Uterus (tissue), 3 donors: ENCODE measurements at regions not wholly inside any gene's neighbourhood (a gene's known extent, or its start where the extent isn't known, plus 50 kb on each side); places are given as distances from the start of the nearest gene placed in this dataset.

Source experiments
- DNase-seq, 2 donors: peaks; one replicate each; pipeline ENCODE4 v3.0.0-alpha.2; 2019 to 2020
- H3K27ac ChIP-seq, 2 donors: fragments of 200-600 bp; sonication (generic); 1 replicate in 1 of 2; 2 replicates in 1 of 2; pipeline ENCODE4 v1.5.1; 2016 to 2018
- H3K27me3 ChIP-seq, 2 donors: fragments of 200-600 bp; sonication (generic); one replicate each; pipeline ENCODE4 v1.5.1; 2018 to 2019; ENCODE audit warnings: control low read depth in 1 of 2
- H3K36me3 ChIP-seq, 2 donors: fragments of 200-600 bp; sonication (generic); one replicate each; pipeline ENCODE4 v1.5.1; 2019; ENCODE audit warnings: control low read depth in 1 of 2
- H3K4me1 ChIP-seq, 2 donors: fragments of 200-600 bp; sonication (generic); one replicate each; pipeline ENCODE4 v1.5.1; 2018 to 2019; ENCODE audit warnings: control low read depth in 1 of 2
- H3K4me3 ChIP-seq, 2 donors: fragments of 200-600 bp; sonication (generic); 1 replicate in 1 of 2; 2 replicates in 1 of 2; pipeline ENCODE4 v1.5.1; 2018 to 2019; ENCODE audit warnings: mild to moderate bottlenecking in 1 of 2
- H3K9me3 ChIP-seq, 2 donors: fragments of 200-600 bp; sonication (generic); one replicate each; pipeline ENCODE4 v1.5.1; 2019; ENCODE audit warnings: control low read depth in 1 of 2
- CTCF ChIP-seq, 4 experiments: fragments of 200-600 bp in 2 of 4; fragments of 450-650 bp in 2 of 4; sonication (generic) in 2 of 4; IDR thresholded peaks; one replicate each; pipeline ENCODE4 v1.5.1; 2016 to 2019; ENCODE audit warnings: antibody characterized with exemption in 4 of 4, mild to moderate bottlenecking in 2 of 4, moderate library complexity in 1 of 4
- POLR2A ChIP-seq, 2 donors: fragments of 450-650 bp; IDR thresholded peaks; one replicate each; pipeline ENCODE4 v1.6.1; 2016; ENCODE audit warnings: antibody characterized with exemption in 2 of 2, mild to moderate bottlenecking in 1 of 2, moderate library complexity in 1 of 2
- intact Hi-C: fragments of 100-400 bp; cut with DNase I; formaldehyde crosslinking; loops from one replicate; pipeline ENCODE4 v1.15.1; 2023; ENCODE audit warnings: low total_unique reads
- donor health status: DM: yes; HTN: yes; CAD: no.

GRCh38 chr10:44063686-44064085, 321.2 kb downstream of the CXCL12 start:
- TF ChIP-seq CTCF (IDR thresholded peaks at IDR 0.05), result no peak
- TF ChIP-seq POLR2A (IDR thresholded peaks at IDR 0.05), result no peak
- peak overlapping the region in 1 of 2 donors; percentile 69 for H3K27ac ChIP-seq

GRCh38 chr10:44060719-44061118, 324.2 kb downstream of the CXCL12 start:
- Histone ChIP-seq H3K27ac (peak overlapping the region in 1 of 2 donors; percentile 44), H3K27me3 (no peaks in the 10 kb centered on the region), H3K4me3 (no peak overlapping the region), H3K36me3 (no peaks in the 10 kb centered on the region), H3K9me3 (no peaks in the 10 kb centered on the region), H3K4me1 (no peaks in the 10 kb centered on the region)
- intact Hi-C loops, result no loop called here
- TF ChIP-seq CTCF (IDR thresholded peaks at IDR 0.05), result no peak
- TF ChIP-seq POLR2A (IDR thresholded peaks at IDR 0.05), result no peak
- no peak for DNase-seq

More at GRCh38 chr10:44063686-44064085, 321.2 kb downstream of the CXCL12 start:
- no peaks in the 10 kb centered on the region for H3K9me3 ChIP-seq
- no peak overlapping the region for H3K4me3 ChIP-seq
- no peaks in the 10 kb centered on the region for H3K36me3 ChIP-seq
- intact Hi-C loops, result no loop called here
- H3K27me3 ChIP-seq, result no peaks in the 10 kb centered on the region
- H3K4me1 ChIP-seq, result no peaks in the 10 kb centered on the region
- DNase-seq, result no peak

GRCh38 chr10:44060221-44060620, 324.7 kb downstream of the CXCL12 start:
- Histone ChIP-seq H3K4me3 (no peak overlapping the region), H3K27me3 (no peaks in the 10 kb centered on the region), H3K9me3 (no peaks in the 10 kb centered on the region), H3K27ac (peak overlapping the region in 1 of 2 donors; percentile 44), H3K4me1 (no peaks in the 10 kb centered on the region), H3K36me3 (no peaks in the 10 kb centered on the region)
- intact Hi-C loops, result no loop called here
- DNase-seq, result no peak
- no peak for TF ChIP-seq POLR2A (IDR thresholded peaks at IDR 0.05)
- TF ChIP-seq CTCF (IDR thresholded peaks at IDR 0.05), result no peak

- Histone ChIP-seq H3K27me3 (no peaks in the 10 kb centered on the region), H3K27ac (no peak overlapping the region), H3K4me1 (no peaks in the 10 kb centered on the region), H3K4me3 (no peak overlapping the region), H3K36me3 (no peaks in the 10 kb centered on the region), H3K9me3 (no peaks in the 10 kb centered on the region)
- intact Hi-C loops, result no loop called here
- TF ChIP-seq CTCF (IDR thresholded peaks at IDR 0.05), result no peak
- DNase-seq, result no peak
Measured at GRCh38 chr10:44058259-44058658, 326.6 kb downstream of the CXCL12 start.

GRCh38 chr10:44056967-44057805, 327.7 kb downstream of the CXCL12 start:
- Histone ChIP-seq H3K27ac (no peak overlapping the region), H3K4me1 (no peaks in the 10 kb centered on the region), H3K4me3 (no peak overlapping the region), H3K27me3 (no peaks in the 10 kb centered on the region), H3K9me3 (no peaks in the 10 kb centered on the region), H3K36me3 (no peaks in the 10 kb centered on the region)
- TF ChIP-seq POLR2A (IDR thresholded peaks at IDR 0.05), result no peak
- no peak for TF ChIP-seq CTCF (IDR thresholded peaks at IDR 0.05)
- no peak for DNase-seq
- intact Hi-C loops, result no loop called here
